ENCODE measurements at regions not wholly inside any gene's neighbourhood (a gene's known extent, or its start where the extent isn't known, plus 50 kb on each side); places are given as distances from the start of the nearest gene placed in this dataset.
A peak's percentile ranks its signal among the peaks of the same experiment; 100 is the strongest.
"Not testable (repeated sequence)": the region's sequence is repeated elsewhere in the genome, so short reads cannot be mapped to it uniquely, and the experiment has no call there.

DNA sequence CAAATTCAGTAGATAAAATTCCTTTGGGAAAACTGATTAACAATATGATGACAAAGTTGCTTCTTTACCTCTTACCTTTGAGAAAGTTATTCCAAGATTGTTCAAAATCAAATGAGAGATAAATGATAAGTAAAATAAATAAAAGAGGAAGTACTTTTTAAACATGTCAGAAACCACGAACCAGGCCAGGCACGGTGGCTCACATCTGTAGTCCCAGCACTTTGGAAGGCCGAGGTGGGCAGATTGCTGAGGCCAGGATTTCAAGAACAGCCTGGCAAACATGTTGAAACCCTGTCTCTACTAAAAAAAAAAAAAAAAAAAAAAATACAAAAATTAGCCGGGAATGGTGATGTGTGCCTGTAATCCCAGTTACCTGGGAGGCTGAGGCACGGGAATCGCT is 296.6 kb downstream of the HGF start:
- DNase-seq, result no peak

GRCh38 chr7:81470724-81471379 is 299.0 kb downstream of the HGF start:
- DNase-seq, result no peak

DNA sequence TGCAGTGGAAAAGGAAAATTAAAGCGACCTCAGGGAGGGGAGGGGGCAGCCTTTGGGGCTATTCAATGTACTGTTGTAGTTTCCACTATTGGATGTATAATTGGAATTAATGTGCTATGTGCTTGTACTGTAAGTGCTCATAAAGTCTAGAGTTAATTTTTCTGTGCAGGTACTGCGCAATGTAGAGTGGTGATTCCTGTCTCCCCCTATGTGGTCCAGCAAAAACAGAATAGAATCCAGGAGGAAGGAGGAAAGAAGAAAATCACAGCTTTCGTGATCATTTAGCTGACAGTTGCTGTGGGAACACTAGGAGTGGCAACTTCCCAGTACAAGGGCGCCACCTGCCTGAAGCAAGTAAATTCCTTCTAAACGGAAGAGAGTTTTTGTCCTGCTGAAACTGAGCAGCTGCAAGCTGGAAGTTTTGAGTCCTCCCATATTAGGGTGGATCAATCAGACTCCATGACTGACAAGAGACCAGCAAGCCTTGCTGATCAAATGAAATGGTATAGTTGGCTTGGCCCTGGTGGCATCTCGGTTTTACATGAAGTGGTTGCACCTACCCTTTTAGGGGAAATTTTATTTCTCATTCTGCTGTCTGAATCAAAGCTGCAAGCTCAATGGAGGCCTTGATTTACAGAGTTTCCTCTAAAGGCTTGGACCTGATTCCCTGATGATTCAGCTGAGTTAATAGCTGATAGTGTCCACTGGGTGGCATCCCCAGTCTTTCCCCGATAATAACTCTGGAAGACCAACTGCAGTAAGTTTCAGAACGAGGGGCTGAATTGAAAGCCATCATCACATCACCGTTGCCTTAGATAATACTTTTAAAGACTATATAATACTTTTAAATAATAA is 299.8 kb downstream of the HGF start:
- peak; percentile 72 for DNase-seq

DNA sequence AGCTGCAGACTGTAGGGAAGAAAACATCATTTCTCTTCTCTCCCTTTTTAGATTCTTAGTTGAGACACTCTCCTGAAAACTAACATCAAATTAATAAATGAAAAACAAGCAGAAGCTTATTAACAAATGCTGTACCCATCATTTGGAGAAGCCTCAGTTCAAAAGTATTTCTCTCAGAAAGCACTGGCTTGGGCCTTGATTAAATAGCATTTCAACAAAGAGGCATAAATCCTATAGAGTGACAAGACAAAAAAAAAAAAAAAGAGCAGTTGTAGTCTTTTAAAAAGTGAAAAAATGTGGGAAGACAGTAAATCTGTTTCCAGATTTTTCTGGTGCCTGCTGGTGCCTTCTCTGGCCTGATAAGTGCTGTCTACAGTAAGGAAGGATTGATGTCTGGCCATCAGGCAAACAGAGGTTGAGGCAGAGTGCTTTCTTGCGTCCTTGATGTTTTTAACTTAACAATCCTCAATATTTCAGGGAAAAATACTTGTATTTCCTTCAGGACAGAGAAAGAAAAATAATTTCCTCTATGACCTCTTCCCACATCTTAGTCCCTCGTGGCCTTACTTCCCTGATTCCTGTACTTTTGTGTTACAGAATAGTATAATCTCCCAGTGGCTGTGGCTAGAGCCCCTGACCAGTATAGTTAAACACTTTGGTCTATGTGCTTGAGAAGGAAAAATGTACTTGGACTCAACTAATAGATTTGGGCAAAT is 300.5 kb downstream of the HGF start:
- no peak for DNase-seq

DNA sequence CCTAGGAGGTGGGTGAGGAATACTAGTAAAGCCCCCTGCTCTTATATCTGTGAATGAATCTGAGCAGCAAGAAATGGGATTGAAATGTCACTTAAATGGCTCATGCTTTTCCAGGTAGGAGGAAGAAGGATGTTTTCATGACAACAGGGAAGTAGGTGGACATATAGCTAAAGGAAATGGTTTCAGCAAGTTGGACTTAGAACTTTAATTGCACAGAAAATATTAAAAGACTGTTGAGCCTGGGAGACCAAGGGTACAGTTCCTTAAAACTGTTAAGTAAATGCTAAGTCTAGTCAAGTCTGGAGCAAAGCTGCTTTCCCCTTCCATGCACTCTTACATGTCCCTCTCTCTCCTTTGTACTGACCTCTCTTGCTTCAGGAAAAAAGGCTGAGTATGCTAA is 301.3 kb downstream of the HGF start:
- no peak for DNase-seq

DNA sequence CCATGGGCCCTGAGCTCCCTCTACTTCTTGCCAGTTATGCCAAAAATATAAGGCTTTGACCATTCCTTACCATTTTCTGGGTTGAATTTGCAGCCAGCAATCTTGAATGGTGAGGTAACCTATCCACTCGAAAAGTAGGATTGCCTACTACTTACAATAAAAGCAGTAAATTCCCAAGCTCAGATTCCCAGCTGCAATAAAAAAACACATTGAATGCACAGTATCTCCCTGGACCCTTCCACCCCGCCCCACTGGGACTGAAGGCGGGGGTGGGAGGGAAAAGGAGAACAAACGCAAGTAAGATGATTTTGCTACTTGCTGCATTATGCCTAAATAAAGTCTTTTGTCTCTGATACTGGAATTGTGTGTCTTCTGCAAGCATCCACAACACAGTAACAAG is 301.9 kb downstream of the HGF start:
- no peak for DNase-seq

- DNase-seq, result no peak
Observed at GRCh38 chr7:81462672-81463071, 307.2 kb downstream of the HGF start.

GRCh38 chr7:81460250-81461045 is 309.4 kb downstream of the HGF start:
- no peak for DNase-seq

GRCh38 chr7:81459485-81459884 is 310.4 kb downstream of the HGF start:
- no peak for DNase-seq

GRCh38 chr7:81457852-81458522 is 311.9 kb downstream of the HGF start:
- DNase-seq, result no peak

DNA sequence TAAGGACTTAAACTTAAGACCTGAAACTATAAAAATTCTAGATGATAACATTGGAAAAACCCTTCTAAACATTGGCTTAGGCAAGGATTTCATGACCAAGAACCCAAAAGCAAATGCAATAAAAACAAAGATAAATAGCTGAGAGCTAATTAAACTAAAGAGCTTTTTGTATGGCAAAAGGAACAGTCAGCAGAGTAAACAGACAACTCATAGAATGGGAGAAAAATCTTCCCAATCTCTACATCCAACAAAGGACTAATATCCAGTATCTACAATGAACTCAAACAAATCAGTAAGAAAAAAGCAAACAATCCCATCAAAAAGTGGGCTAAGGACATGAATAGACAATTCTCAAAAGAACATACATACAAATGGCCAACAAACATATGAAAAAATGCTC is 316.1 kb downstream of the HGF start:
- DNase-seq, result not testable (repeated sequence)

GRCh38 chr7:81449105-81449504 is 320.7 kb downstream of the HGF start:
- no peak for DNase-seq

DNA sequence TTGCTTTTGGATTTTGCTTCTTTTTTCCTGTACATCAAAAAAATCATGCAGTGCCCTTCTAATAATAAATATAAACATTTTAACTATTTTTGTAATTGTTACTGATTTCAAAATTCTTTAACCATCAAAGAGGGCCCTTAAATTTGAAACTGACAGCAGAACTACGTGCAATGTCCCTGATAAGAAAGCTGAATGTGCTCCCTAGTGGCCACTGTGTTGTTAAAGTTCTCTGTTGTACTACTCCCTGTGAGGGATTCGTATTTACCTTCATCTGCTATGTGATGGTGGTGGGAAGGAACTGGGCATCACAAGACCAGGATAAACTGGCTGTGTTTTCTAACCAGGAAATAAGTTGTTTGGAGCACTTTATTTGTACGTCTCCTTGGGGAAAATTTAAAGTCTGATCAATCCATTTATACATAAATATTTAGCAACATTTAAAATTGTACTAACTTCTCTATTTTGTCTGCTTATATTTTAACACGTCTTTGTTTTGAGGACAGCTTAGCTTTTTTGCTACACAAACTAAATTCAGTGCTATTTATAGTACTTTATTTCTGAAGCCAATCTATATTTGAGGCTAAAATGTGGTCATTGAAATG is 322.4 kb downstream of the HGF start:
- DNase-seq, result no peak

GRCh38 chr7:81446212-81446611 is 323.6 kb downstream of the HGF start:
- DNase-seq, result no peak

DNA sequence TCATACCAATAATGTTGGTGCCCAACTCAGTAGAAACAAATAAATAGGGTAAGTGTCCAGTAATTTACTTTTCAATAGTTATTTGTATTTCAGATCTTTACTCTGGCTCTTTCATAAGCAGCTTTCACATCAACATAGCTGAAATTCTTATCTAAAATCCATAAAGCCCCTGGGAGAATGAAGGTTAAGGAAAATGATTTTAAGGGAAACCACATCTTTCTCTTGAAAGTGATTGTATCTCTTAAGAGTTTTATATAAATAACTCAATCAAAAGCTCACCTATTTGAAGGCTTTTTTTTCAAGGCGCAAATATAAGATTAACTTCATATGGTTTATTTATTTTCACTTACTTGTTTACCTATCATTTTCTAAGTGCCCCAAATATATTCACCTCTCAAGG is 324.4 kb downstream of the HGF start:
- DNase-seq, result no peak

GRCh38 chr7:81441750-81442149 is 328.1 kb downstream of the HGF start:
- no peak for DNase-seq

DNA sequence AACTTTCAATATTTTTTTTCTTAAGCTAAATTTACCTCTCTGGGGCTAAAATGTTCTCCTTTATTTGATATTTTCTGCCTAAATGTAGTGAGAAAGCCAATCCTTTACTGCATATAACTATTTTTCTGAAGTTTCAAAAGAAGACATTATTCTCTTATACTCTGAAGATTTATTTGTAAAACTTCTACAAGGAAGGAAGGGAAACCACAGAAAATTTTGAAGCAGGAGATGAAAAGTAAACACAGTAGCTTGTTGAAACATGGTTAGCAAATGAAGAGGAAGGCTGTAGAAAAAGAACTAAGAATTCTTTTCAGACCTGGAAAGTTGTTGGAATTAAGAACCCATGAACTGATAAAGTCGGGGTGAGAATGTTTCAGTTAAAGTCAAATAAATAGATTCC is 330.3 kb downstream of the HGF start:
- no peak for DNase-seq

- DNase-seq, result not testable (repeated sequence)
Observed at GRCh38 chr7:81437160-81437559, 332.7 kb downstream of the HGF start.

GRCh38 chr7:81433692-81434331 is 336.0 kb downstream of the HGF start:
- DNase-seq, result no peak

DNA sequence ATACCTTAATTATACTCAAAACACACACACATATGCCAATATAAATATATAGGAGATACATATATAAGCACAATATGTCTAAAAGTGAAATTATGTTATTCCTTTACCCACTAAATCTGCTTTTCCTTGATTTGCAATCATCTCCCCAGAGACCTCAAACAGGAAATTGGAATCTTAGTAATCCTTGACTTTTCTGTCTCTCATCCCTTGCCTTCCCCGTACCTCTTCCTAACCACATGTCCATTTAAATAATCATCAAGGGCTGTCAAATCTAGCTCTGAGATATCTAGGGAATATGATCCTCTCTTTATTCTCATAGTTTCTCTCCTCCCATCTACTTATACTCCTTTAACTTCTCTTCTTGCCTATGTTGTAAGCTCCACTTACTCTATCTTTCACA is 336.6 kb downstream of the HGF start:
- no peak for DNase-seq

DNA sequence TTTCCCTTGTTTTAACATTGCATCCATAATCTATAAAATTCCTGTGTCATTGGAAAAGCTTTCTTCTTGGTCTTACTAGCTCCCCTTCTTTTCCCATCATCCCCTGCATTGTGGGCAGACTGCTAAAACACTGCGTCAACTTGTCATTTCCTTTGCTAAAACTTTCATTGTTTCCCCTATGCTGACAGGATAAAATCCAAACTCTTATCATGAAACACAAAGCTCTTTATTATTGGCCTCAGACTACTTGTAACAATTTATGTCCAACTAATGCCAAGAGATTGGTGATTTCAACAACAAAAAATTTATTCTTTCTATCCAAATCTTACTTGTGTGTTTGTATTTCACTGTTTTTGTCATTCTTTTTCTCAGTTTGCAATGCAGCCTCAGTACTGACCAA is 339.1 kb downstream of the HGF start:
- DNase-seq, result no peak

DNA sequence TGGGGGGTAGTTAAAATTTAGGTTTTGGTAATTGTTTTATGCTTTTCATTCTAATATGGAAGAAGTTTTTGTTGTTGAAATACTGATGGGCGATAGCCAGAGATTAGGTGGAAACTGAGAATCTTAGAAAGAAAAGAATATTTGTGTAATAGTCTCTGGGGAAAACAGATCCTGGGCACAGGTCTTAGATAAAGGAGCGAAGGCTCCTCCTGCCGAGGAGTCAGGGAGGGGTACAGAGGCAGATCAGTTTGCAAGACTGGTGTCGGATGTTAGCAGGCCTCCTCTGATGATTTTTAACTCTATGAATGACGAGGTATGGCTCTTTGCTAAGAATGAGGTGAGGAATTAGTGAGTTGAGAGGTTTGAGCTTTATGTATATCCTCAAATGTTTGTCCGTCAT is 339.7 kb downstream of the HGF start:
- DNase-seq, result no peak

All from left hindlimb (tissue), 1 donor.